GM06990 (cell line): ENCODE measurements at regions not wholly inside any gene's neighbourhood (a gene's known extent, or its start where the extent isn't known, plus 50 kb on each side); places are given as distances from the start of the nearest gene placed in this dataset.

Experiments used
- DNase-seq: peaks from one replicate; pipeline ENCODE4 v3.0.0-alpha.2; 2011; ENCODE audit not compliant: insufficient read length; ENCODE audit errors: extremely low read depth
- H3K27me3 ChIP-seq: replicated peaks from 2 replicates; pipeline ENCODE4 v1.6.0; 2011; ENCODE audit warnings: low read length; ENCODE audit not compliant: control insufficient read depth, insufficient read depth
- H3K36me3 ChIP-seq: 2 replicates; pipeline ENCODE4 v1.5.1; 2011; ENCODE audit warnings: low read length; ENCODE audit not compliant: control insufficient read depth, insufficient read depth
- H3K4me3 ChIP-seq: replicated peaks from 2 replicates; pipeline ENCODE4 v1.5.1; 2011; ENCODE audit warnings: low read depth, mild to moderate bottlenecking, control low read depth, low read length
- TF ChIP-seq, protein P1 (sequence below): IDR thresholded peaks from 2 replicates; pipeline ENCODE4 v1.5.1; 2011; ENCODE audit warnings: low read length, control low read depth, mild to moderate bottlenecking, inconsistent platforms; ENCODE audit not compliant: insufficient read depth, poor library complexity, severe bottlenecking

DNA sequence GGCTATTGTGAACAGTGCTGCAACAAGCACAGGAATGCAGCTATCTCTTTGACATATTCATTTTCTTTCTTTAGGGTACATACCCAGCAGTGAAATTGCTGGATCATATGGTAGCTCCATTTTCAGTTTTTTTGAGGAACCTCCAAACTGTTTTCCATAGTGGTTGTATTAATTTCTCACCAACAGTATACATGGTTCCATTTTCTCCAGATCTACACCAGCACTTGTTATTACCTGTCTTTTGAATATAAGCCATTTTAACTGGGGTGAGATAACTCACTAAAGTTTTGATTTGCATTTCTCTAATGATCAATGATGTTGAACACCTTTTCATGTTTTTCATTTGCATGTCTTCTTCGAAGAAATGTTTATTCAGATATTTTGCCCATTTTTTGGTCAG, 241.1 kb upstream of the AGTR2 start:
- TF ChIP-seq, protein P1, sequence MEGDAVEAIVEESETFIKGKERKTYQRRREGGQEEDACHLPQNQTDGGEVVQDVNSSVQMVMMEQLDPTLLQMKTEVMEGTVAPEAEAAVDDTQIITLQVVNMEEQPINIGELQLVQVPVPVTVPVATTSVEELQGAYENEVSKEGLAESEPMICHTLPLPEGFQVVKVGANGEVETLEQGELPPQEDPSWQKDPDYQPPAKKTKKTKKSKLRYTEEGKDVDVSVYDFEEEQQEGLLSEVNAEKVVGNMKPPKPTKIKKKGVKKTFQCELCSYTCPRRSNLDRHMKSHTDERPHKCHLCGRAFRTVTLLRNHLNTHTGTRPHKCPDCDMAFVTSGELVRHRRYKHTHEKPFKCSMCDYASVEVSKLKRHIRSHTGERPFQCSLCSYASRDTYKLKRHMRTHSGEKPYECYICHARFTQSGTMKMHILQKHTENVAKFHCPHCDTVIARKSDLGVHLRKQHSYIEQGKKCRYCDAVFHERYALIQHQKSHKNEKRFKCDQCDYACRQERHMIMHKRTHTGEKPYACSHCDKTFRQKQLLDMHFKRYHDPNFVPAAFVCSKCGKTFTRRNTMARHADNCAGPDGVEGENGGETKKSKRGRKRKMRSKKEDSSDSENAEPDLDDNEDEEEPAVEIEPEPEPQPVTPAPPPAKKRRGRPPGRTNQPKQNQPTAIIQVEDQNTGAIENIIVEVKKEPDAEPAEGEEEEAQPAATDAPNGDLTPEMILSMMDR, result no peak
- Histone ChIP-seq H3K27me3 (no peaks in the 10 kb centered on the region), H3K36me3 (no peaks in the 10 kb centered on the region), H3K4me3 (no peak overlapping the region)
- no peak for DNase-seq

DNA sequence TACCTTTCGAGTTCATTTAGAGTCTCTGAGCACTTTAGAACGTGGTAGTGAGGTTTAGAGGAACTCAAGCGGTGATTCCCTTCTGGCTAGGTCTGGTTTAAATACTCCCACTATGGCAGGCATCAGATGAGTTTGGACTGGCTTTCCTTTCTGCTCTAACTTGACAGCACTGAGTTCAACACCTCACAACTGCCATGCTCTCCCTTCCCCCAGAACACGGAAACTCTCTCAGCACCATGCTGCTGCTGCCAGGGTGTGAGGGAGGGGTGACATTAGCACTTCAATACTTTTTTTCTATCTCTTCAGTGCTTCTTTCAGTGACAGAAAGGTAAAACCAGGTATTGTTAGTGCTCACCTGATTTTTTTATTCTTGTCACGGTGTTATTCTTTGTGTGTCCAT, 234.5 kb upstream of the AGTR2 start:
- no peak for DNase-seq
- Histone ChIP-seq H3K4me3 (no peak overlapping the region), H3K36me3 (no peaks in the 10 kb centered on the region), H3K27me3 (no peaks in the 10 kb centered on the region)
- TF ChIP-seq, protein P1, result no peak

DNA sequence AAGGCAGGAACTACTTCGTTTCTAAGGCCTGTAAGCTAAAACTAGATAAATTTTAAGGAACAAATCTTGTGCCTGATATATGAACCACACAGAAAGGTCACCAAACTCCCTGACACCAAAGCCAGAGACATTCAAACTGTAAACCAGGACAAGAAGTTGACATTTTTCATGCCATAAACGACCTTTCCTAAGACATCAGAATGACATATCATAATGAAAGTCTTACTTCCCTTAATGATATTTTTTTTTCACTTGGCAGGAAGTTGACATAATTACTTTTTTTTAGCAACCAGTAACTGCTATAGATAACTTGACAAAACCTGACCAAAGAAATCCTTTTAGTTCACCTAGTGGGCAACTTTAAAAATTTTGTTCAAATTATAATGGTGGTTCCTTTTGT, 231.5 kb upstream of the AGTR2 start:
- peak; percentile 64 for DNase-seq
- Histone ChIP-seq H3K36me3 (no peaks in the 10 kb centered on the region; the same call in 1 of the 2 replicates), H3K4me3 (no peak overlapping the region), H3K27me3 (no peaks in the 10 kb centered on the region)
- TF ChIP-seq, protein P1, result no peak

DNA sequence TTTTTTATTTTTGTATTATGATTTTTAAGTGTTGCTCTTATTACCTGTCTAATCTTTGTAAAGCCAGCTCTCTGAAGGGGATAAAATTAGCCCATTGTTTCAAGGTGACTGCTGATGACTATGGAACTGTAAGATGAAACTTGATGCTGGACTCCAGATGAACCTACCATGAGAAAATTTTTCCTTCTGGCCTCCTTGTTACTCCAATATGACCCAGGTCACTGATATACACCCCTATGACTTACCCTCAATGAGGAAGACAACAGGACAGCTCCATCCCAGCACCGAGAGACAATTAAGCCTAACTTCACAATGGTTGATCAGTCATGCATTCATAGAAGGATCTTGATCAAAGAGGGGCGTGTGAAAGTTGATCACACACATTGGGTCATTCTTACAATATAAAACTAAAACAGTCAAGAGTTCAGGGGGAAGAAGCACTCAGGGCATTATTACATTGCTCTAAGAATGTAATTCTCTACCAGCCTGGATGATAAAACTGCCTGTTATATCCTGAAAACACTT, 230.8 kb upstream of the AGTR2 start:
- Histone ChIP-seq H3K4me3 (no peak overlapping the region), H3K27me3 (no peaks in the 10 kb centered on the region), H3K36me3 (no peaks in the 10 kb centered on the region; the same call in 1 of the 2 replicates)
- DNase-seq, result peak; percentile 50
- TF ChIP-seq, protein P1, result no peak

DNA sequence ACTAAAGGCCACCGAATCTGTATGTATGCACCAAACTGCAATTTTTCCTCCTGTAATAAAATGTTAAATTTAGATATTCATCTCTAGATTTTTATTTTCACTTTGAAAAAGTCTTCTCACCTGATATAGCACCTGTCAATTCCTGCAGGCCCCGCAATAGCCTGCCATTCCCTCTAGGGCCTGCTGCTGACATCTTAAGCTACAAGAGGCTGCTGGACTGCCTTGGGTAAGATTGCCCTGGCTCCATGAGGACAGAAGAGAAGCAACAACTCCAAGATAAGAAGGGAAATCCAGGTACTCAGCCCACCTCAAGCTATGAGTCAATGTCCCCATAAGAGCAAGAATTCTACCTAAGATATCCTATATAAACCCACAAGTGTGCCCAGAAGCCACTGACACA, 230.2 kb upstream of the AGTR2 start:
- TF ChIP-seq, protein P1, result peak; percentile 41
- no peaks in the 10 kb centered on the region; the same call in 1 of the 2 replicates for H3K36me3 ChIP-seq
- H3K27me3 ChIP-seq, result no peaks in the 10 kb centered on the region
- peak; percentile 30 for DNase-seq
- no peak overlapping the region for H3K4me3 ChIP-seq

DNA sequence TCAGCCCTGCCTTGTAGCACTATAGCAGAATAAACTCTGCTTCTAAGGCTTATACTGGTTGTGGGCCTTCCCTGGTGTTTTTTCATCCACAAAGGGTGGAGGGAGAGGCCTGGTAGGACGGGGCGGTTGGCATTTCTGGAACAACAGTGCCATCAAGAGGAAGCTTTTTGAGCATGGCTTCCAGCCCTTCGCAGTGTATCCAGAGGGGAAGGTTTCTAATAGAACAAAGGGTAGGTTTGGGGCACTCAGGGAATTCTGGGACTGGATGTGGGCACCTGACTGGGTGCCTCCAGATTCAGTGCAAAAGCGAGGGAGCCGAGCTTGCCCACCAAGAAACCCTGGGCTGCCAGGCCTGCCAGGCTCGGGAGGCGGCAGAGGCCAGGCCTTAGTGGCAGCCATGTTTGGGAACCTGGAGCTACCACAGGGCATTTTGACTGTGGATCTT, 229.6 kb upstream of the AGTR2 start:
- DNase-seq, result peak; percentile 72
- Histone ChIP-seq H3K36me3 (no peaks in the 10 kb centered on the region; the same call in 1 of the 2 replicates), H3K27me3 (no peaks in the 10 kb centered on the region), H3K4me3 (peak overlapping the region; percentile 26)
- TF ChIP-seq, protein P1, result peak; percentile 52
